ENCODE measurements at regions not wholly inside any gene's neighbourhood (a gene's known extent, or its start where the extent isn't known, plus 50 kb on each side); places are given as distances from the start of the nearest gene placed in this dataset.

GRCh38 chr1:99589186-99589636 lies 56.7 kb upstream of the PALMD start (continued):
- no peak for TF ChIP-seq STAT6 (CRISPR knock-in tag; IDR thresholded peaks at IDR 0.05; ENCODE audit: borderline replicate concordance)
- no peak for TF ChIP-seq ZNF569 (CRISPR knock-in tag; IDR thresholded peaks at IDR 0.05; ENCODE audit: borderline replicate concordance)
- no peak for TF ChIP-seq SRSF1 (optimal IDR thresholded peaks at IDR 0.05; ENCODE audit: low read depth, low read length)
- no peak for TF ChIP-seq ZFP36L2 (CRISPR knock-in tag; IDR thresholded peaks at IDR 0.05)
- peak; percentile 76 for TF ChIP-seq SALL1 (CRISPR knock-in tag; IDR thresholded peaks at IDR 0.05)
- no peak for TF ChIP-seq IRX3 (CRISPR knock-in tag; IDR thresholded peaks at IDR 0.05; ENCODE audit: borderline replicate concordance, low read depth)
- TF ChIP-seq POGZ (CRISPR knock-in tag; IDR thresholded peaks at IDR 0.05), result peak; percentile 93
- peak; percentile 88 for TF ChIP-seq ZNF12 (CRISPR knock-in tag; IDR thresholded peaks at IDR 0.05)
- TF ChIP-seq ZNF24 (IDR thresholded peaks at IDR 0.05), result no peak
- no peak for TF ChIP-seq ZNF839 (CRISPR knock-in tag; IDR thresholded peaks at IDR 0.05; ENCODE audit: borderline replicate concordance)
- TF ChIP-seq ATRX (CRISPR knock-in tag; IDR thresholded peaks at IDR 0.05; ENCODE audit: borderline replicate concordance), result no peak
- TF ChIP-seq KDM3A (CRISPR knock-in tag; IDR thresholded peaks at IDR 0.05; ENCODE audit: low read depth), result no peak
- TF ChIP-seq THYN1 (CRISPR knock-in tag; IDR thresholded peaks at IDR 0.05; ENCODE audit: borderline replicate concordance, low read depth), result no peak
- TF ChIP-seq SMAD9 (CRISPR knock-in tag; IDR thresholded peaks at IDR 0.05), result no peak
- no peak for TF ChIP-seq BRD4 (CRISPR knock-in tag; IDR thresholded peaks at IDR 0.05)
- no peak for TF ChIP-seq KDM5A (IDR thresholded peaks at IDR 0.05; ENCODE audit: borderline replicate concordance, low read length)
- no peak for TF ChIP-seq ATF3 (CRISPR knock-in tag; IDR thresholded peaks at IDR 0.05)
- no peak for TF ChIP-seq ARNT (IDR thresholded peaks at IDR 0.05)
- no peak for TF ChIP-seq ZNF484 (CRISPR knock-in tag; IDR thresholded peaks at IDR 0.05; ENCODE audit: borderline replicate concordance, low read depth)
- TF ChIP-seq HIC2 (CRISPR knock-in tag; IDR thresholded peaks at IDR 0.05; ENCODE audit: low read depth), result no peak
- no peak for TF ChIP-seq CBX2 (IDR thresholded peaks at IDR 0.05; ENCODE audit: low read depth, low read length)
- no peak for TF ChIP-seq CBX2 (CRISPR knock-in tag; IDR thresholded peaks at IDR 0.05; ENCODE audit: low read depth)
- TF ChIP-seq ZNF790 (CRISPR knock-in tag; IDR thresholded peaks at IDR 0.05; ENCODE audit: borderline replicate concordance), result no peak
- TF ChIP-seq NFRKB (IDR thresholded peaks at IDR 0.05), result no peak
- TF ChIP-seq PAXIP1 (CRISPR knock-in tag; conservative IDR thresholded peaks at IDR 0.05), result peak; percentile 91
